ENCODE measurements at regions not wholly inside any gene's neighbourhood (a gene's known extent, or its start where the extent isn't known, plus 50 kb on each side); places are given as distances from the start of the nearest gene placed in this dataset.

DNA sequence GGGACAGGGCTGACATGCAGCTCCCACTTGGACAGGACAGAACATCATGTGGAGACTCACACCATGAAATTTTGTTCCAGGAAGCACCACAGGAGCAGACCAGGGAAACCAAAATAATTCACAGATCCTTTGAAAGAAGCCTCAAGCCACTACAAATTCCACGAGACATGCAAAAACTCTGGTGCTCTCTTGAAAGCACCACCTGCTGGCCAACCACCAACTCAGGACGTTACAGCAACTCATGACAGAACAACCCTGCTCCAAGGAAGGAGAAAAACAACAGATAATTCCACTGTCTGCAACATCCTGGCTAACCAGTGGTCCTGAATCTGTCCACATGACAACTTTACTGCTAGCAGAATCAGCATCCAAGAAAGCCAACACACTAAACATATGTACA is 516.0 kb downstream of the SPATA31D1 start:
- no peak for DNase-seq
- TF ChIP-seq, protein P1, sequence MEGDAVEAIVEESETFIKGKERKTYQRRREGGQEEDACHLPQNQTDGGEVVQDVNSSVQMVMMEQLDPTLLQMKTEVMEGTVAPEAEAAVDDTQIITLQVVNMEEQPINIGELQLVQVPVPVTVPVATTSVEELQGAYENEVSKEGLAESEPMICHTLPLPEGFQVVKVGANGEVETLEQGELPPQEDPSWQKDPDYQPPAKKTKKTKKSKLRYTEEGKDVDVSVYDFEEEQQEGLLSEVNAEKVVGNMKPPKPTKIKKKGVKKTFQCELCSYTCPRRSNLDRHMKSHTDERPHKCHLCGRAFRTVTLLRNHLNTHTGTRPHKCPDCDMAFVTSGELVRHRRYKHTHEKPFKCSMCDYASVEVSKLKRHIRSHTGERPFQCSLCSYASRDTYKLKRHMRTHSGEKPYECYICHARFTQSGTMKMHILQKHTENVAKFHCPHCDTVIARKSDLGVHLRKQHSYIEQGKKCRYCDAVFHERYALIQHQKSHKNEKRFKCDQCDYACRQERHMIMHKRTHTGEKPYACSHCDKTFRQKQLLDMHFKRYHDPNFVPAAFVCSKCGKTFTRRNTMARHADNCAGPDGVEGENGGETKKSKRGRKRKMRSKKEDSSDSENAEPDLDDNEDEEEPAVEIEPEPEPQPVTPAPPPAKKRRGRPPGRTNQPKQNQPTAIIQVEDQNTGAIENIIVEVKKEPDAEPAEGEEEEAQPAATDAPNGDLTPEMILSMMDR (IDR thresholded peaks at IDR 0.05) = no peak
- no peaks in the 10 kb centered on the region for H3K36me3 ChIP-seq
- no peaks in the 10 kb centered on the region for H3K27me3 ChIP-seq
- WGBS, 2 donors = 74 to 75% methylated on average over 2 of the region's 2 CpGs
- H3K9me3 ChIP-seq = peaks cover 0 to 65% (median 3%) of the 10 kb centered on the region in 11 donors
- intact Hi-C loops (cut with DNase I) = no loop called here
- no peak overlapping the region for H3K4me3 ChIP-seq
- no peak overlapping the region for H3K27ac ChIP-seq
- no peak for ATAC-seq
- peaks cover 0 to 4% (median 0%) of the 10 kb centered on the region in 9 donors for H3K4me1 ChIP-seq

- Histone ChIP-seq H3K27me3 (no peaks in the 10 kb centered on the region), H3K4me1 (peaks cover 0 to 29% (median 7%) of the 10 kb centered on the region in 9 donors), H3K36me3 (no peaks in the 10 kb centered on the region), H3K27ac (no peak overlapping the region), H3K9me3 (peaks cover 0 to 27% (median 0%) of the 10 kb centered on the region in 11 donors), H3K4me3 (no peak overlapping the region)
- intact Hi-C loops (cut with DNase I) = no loop called here
- WGBS, 2 donors = 85 to 94% methylated on average over 7 of the region's 7 CpGs
- DNase-seq (no peak), ATAC-seq (no peak)
- TF ChIP-seq, protein P1 (IDR thresholded peaks at IDR 0.05) = no peak
Observed at GRCh38 chr9:82511626-82512025, 523.1 kb downstream of the SPATA31D1 start.

DNA sequence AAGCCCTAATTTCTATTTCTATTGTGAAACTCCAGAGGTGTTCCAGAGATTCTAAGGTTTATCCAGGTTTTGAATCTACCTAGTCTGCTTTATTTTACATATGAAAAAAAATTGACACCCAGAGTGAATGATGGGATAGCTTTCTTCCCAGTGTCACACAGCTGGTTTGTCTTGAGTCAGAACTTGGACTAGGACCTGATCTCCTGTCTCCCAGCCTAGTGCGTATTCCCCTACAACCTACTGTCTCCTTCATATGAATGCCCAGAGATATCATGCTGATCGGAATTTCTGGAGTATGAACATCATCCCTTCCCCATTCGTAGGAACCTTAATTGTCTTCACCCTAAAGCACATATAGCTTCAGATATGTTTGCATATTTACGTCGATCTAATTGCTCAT is 524.2 kb downstream of the SPATA31D1 start:
- peaks cover 0 to 16% (median 0%) of the 10 kb centered on the region in 11 donors for H3K9me3 ChIP-seq
- H3K27me3 ChIP-seq = no peaks in the 10 kb centered on the region
- peak in 3 of 8 donors; percentile 49 to 70 (median 58) for ATAC-seq
- intact Hi-C loops (cut with DNase I) = no loop called here
- peaks cover 0 to 29% (median 7%) of the 10 kb centered on the region in 9 donors for H3K4me1 ChIP-seq
- no peaks in the 10 kb centered on the region for H3K36me3 ChIP-seq
- H3K27ac ChIP-seq = peak overlapping the region in 5 of 10 donors; percentile 13 to 58 (median 49)
- 79 to 87% methylated on average over 5 of the region's 5 CpGs for WGBS, 2 donors
- H3K4me3 ChIP-seq = no peak overlapping the region
- no peak for DNase-seq
- TF ChIP-seq, protein P1 (IDR thresholded peaks at IDR 0.05) = no peak

DNA sequence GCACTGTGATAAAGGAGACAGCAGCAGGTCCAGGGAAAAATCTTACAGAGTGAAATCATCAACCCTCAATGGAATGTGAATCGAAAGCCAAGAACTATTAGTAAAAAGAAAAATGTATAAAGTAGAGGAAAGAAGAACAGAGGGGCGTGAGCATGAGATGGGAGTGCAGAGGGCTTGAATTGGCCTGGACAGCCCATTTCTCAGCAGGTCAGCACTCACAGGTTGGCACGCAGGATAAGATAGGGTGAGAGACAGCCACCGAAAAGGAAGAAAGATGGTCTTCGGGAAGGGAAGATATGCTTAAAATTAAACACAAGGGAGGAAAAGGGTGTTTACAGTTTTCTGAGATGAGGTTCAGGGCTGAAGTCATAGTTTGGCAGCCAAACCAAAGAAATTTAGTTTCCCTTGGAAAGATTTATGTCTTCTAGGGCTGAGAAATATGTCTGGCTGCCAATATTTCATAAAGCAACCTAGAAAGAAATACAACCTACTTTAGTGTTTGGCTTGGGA is 524.7 kb downstream of the SPATA31D1 start:
- ATAC-seq (peak in 7 of 8 donors; percentile 29 to 82 (median 65)), DNase-seq (peak in 1 of 2 donors; percentile 7)
- intact Hi-C loops (cut with DNase I) = no loop called here
- WGBS, 2 donors = 44% methylated on average over 5 of the region's 5 CpGs
- Histone ChIP-seq H3K4me3 (no peak overlapping the region), H3K36me3 (no peaks in the 10 kb centered on the region), H3K27me3 (no peaks in the 10 kb centered on the region), H3K9me3 (peaks cover 0 to 12% (median 0%) of the 10 kb centered on the region in 11 donors), H3K27ac (peak overlapping the region in 5 of 10 donors; percentile 13 to 58 (median 49)), H3K4me1 (peaks cover 0 to 29% (median 7%) of the 10 kb centered on the region in 9 donors)
- TF ChIP-seq, protein P1 (IDR thresholded peaks at IDR 0.05) = no peak

Data from heart right ventricle (tissue), 16 donors.